HepG2 (cell line): ENCODE measurements at regions not wholly inside any gene's neighbourhood (a gene's known extent, or its start where the extent isn't known, plus 50 kb on each side); places are given as distances from the start of the nearest gene placed in this dataset.
A peak's percentile ranks its signal among the peaks of the same experiment; 100 is the strongest.

ENCODE experiments used
- ATAC-seq: fragments of 200-7000 bp; cut with Tn5 transposase; 3 replicates; pipeline ENCODE4 v1.9.1; 2020; ENCODE audit warnings: mild to moderate bottlenecking, moderate library complexity
- BruUV-seq: library from RNA; stranded (reverse); fragments of 400-500 nt; replicated peaks from 2 replicates; lab custom pipeline; 2021; lab: Mats Ljungman, UMichigan
- CTCF ChIA-PET: fragments of 300-600 bp; formaldehyde crosslinking; extraction: SDS; loops from one replicate; lab custom pipeline; 2021; ENCODE audit warnings: low total read pairs, inconsistent platforms, low intra/inter-chr PET ratio; lab: Yijun Ruan, JAX
- POLR2A ChIA-PET: fragments of 350-600 bp; sonication (Branson Sonifier 250); formaldehyde crosslinking; loops from one replicate; lab custom pipeline; 2020; ENCODE audit warnings: antibody characterized with exemption, inconsistent platforms; lab: Yijun Ruan, JAX
- DNase-seq: peaks from one replicate; pipeline ENCODE4 v3.0.0-alpha.2; 2015; ENCODE audit warnings: low spot score
- FAIRE-seq: peaks from 3 replicates; lab custom pipeline; 2011; peaks lifted over from hg19 to GRCh38; lab: Jason Lieb, UNC
- H2AFZ ChIP-seq: one replicate; pipeline ENCODE4 v1.6.1; 2011; ENCODE audit warnings: low read length, inconsistent platforms
- H3K27ac ChIP-seq: fragments of 300-600 bp; 3 replicates; pipeline ENCODE4 v1.8.0; 2011; ENCODE audit warnings: mixed run types, mild to moderate bottlenecking, mixed read lengths, low read length, inconsistent platforms; ENCODE audit not compliant: insufficient read depth; ENCODE audit errors: extremely low read length
- H3K27me3 ChIP-seq, 2 experiments: fragments of 200-600 bp in 1 of 2; 2 replicates in 1 of 2; 3 replicates in 1 of 2; pipeline versions ENCODE4 v1.6.0 to v1.8.0; 2011; ENCODE audit warnings: low read length in 2 of 2, mild to moderate bottlenecking in 2 of 2, moderate library complexity in 2 of 2, inconsistent platforms in 1 of 2; ENCODE audit not compliant: insufficient read depth in 2 of 2, control insufficient read depth in 1 of 2
- H3K36me3 ChIP-seq, 2 experiments: fragments of 200-600 bp in 1 of 2; replicated peaks in 1 of 2; 2 replicates in 1 of 2; 3 replicates in 1 of 2; pipeline versions ENCODE4 v1.5.1 to v1.8.0; 2011; ENCODE audit warnings: low read length in 2 of 2, inconsistent platforms in 1 of 2; ENCODE audit not compliant: insufficient read depth in 2 of 2, control insufficient read depth in 1 of 2
- H3K4me1 ChIP-seq: 2 replicates; pipeline ENCODE4 v1.5.1; 2012; ENCODE audit warnings: low read length, inconsistent platforms; ENCODE audit not compliant: insufficient read depth
- H3K4me2 ChIP-seq: 2 replicates; pipeline ENCODE4 v1.6.0; 2011; ENCODE audit warnings: low read depth, low read length, inconsistent platforms
- H3K4me3 ChIP-seq, 3 experiments: fragments of 200-600 bp in 1 of 3; sonication (generic), shearing (Covaris generic) in 1 of 3; replicated peaks in 1 of 3; 2 replicates each; pipeline ENCODE4 v1.5.1; 2011 to 2016; ENCODE audit warnings: low read length in 3 of 3, inconsistent platforms in 2 of 3, low read depth in 2 of 3, mild to moderate bottlenecking in 2 of 3, control low read depth in 1 of 3, mixed read lengths in 1 of 3; ENCODE audit not compliant: insufficient read depth in 1 of 3
- H3K79me2 ChIP-seq: one replicate; pipeline ENCODE4 v1.6.1; 2011; ENCODE audit warnings: low read length, inconsistent platforms; ENCODE audit not compliant: insufficient read depth
- H3K9ac ChIP-seq: 2 replicates; pipeline ENCODE4 v1.6.0; 2011; ENCODE audit warnings: mild to moderate bottlenecking, low read depth, low read length, inconsistent platforms; ENCODE audit not compliant: insufficient read depth
- H3K9me3 ChIP-seq: 2 replicates; pipeline ENCODE4 v1.5.1; 2012; ENCODE audit warnings: mild to moderate bottlenecking, low read length
- H4K20me1 ChIP-seq: 2 replicates; pipeline ENCODE4 v1.6.0; 2011; ENCODE audit warnings: inconsistent platforms, mild to moderate bottlenecking, low read length, moderate library complexity; ENCODE audit not compliant: insufficient read depth
- ATF3 ChIP-seq: sonication (generic); formaldehyde crosslinking; IDR thresholded peaks from 2 replicates; pipeline ENCODE4 v1.4.0; 2020; ENCODE audit warnings: missing genetic modification reagents
- ATF7 ChIP-seq, 2 experiments: fragments of 450-650 bp in 1 of 2; sonication (generic) in 1 of 2; formaldehyde crosslinking in 1 of 2; IDR thresholded peaks; 2 replicates each; pipeline versions ENCODE4 v1.4.0 to v1.6.1; 2016 to 2020; ENCODE audit warnings: antibody characterized with exemption in 1 of 2, mild to moderate bottlenecking in 1 of 2, missing genetic modification reagents in 1 of 2
- CREB1 ChIP-seq, 2 experiments: fragments of 450-650 bp in 1 of 2; IDR thresholded peaks; 2 replicates each; pipeline ENCODE4 v1.6.1; 2016 to 2017; ENCODE audit warnings: control low read depth in 1 of 2, mild to moderate bottlenecking in 1 of 2, missing compliant biosample characterization in 1 of 2, missing genetic modification characterization in 1 of 2
- FOXA1 ChIP-seq, 2 experiments: fragments of 450-650 bp in 1 of 2; sonication (generic) in 1 of 2; formaldehyde crosslinking in 1 of 2; IDR thresholded peaks; 2 replicates each; pipeline versions ENCODE4 v1.4.0 to v1.6.1; 2016 to 2020; ENCODE audit warnings: missing genetic modification reagents in 1 of 2
- HNF4A ChIP-seq: sonication (generic); formaldehyde crosslinking; IDR thresholded peaks from 2 replicates; pipeline ENCODE4 v1.4.0; 2020; ENCODE audit warnings: missing genetic modification reagents
- IRF2 ChIP-seq: IDR thresholded peaks from 2 replicates; pipeline ENCODE4 v1.6.1; 2018; ENCODE audit warnings: missing genetic modification reagents, missing compliant biosample characterization
- KMT2A ChIP-seq: sonication (generic); formaldehyde crosslinking; IDR thresholded peaks from 2 replicates; pipeline ENCODE4 v1.4.0; 2020; ENCODE audit warnings: missing genetic modification reagents
- RFX3 ChIP-seq: IDR thresholded peaks from 2 replicates; pipeline ENCODE4 v1.6.1; 2016; ENCODE audit warnings: missing biosample characterization, missing genetic modification reagents
- RNF219 ChIP-seq: sonication (generic); formaldehyde crosslinking; IDR thresholded peaks from 2 replicates; pipeline ENCODE4 v1.5.0; 2020; ENCODE audit warnings: mild to moderate bottlenecking, missing genetic modification reagents
- ZNF143 ChIP-seq: sonication (generic); formaldehyde crosslinking; IDR thresholded peaks from 2 replicates; pipeline ENCODE4 v1.4.0; 2020; ENCODE audit warnings: missing genetic modification reagents
- ZNF263 ChIP-seq: sonication (generic); formaldehyde crosslinking; IDR thresholded peaks from 2 replicates; pipeline ENCODE4 v1.4.0; 2020; ENCODE audit warnings: missing genetic modification reagents
- ZNF501 ChIP-seq: sonication (generic); formaldehyde crosslinking; IDR thresholded peaks from 2 replicates; pipeline ENCODE4 v1.5.1; 2020; ENCODE audit warnings: mild to moderate bottlenecking, moderate library complexity, missing genetic modification reagents
- ZNF704 ChIP-seq: sonication (generic); formaldehyde crosslinking; IDR thresholded peaks from 2 replicates; pipeline ENCODE4 v1.8.1; 2023; ENCODE audit warnings: mild to moderate bottlenecking, inconsistent platforms, moderate library complexity, missing genetic modification reagents, borderline replicate concordance
- WGBS: methylation state at CpG from one replicate; pipeline ENCODE4 v1.1.6; 2017; ENCODE audit warnings: low lambda C conversion rate; 5-methylcytosine and 5-hydroxymethylcytosine counted together
- in situ Hi-C: cut with HindIII; loops from 2 replicates; pipeline ENCODE4 v1.10.0; 2017; ENCODE audit warnings: low pct_unique_long_range_greater_than_20kb; ENCODE audit not compliant: extremely low pct_ligation_motif_present
- intact Hi-C: fragments of 100-400 bp; cut with micrococcal nuclease; formaldehyde crosslinking; loops from one replicate; pipeline ENCODE4 v1.10.0; 2022; ENCODE audit not compliant: unreplicated experiment

GRCh38 chrX:94612140-94612539 is 938.1 kb downstream of the FAM133A start:
- BruUV-seq, result no TSS peak
- WGBS, result 10% methylated on average over 2 of the region's 2 CpGs
- in situ Hi-C loops, result no loop called here

GRCh38 chrX:94633237-94633636 is 959.2 kb downstream of the FAM133A start:
- H3K4me3 ChIP-seq, result no peak overlapping the region

More at GRCh38 chrX:94612140-94612539, 938.1 kb downstream of the FAM133A start:
- Histone ChIP-seq H3K9me3 (no peaks in the 10 kb centered on the region), H3K27me3 (no peaks in the 10 kb centered on the region), H3K27ac (no peak overlapping the region), H3K4me1 (no peaks in the 10 kb centered on the region), H3K79me2 (no peaks in the 10 kb centered on the region), H3K9ac (no peak overlapping the region), H2AFZ (no peak overlapping the region), H3K4me2 (no peak overlapping the region), H3K4me3 (no peak overlapping the region), H3K36me3 (no peaks in the 10 kb centered on the region), H4K20me1 (no peaks in the 10 kb centered on the region)
- FAIRE-seq (no peak), ATAC-seq (no peak), DNase-seq (no peak)
- CTCF ChIA-PET, result no interaction called here
- POLR2A ChIA-PET, result no interaction called here
- TF ChIP-seq ATF7 (IDR thresholded peaks at IDR 0.05) (peak; percentile 94), ATF7 (CRISPR knock-in tag; IDR thresholded peaks at IDR 0.05) (no peak), ZNF704 (CRISPR knock-in tag) (no peak), ZNF263 (CRISPR knock-in tag) (no peak), CREB1 (IDR thresholded peaks at IDR 0.05) (peak; percentile 83), CREB1 (CRISPR knock-in tag; IDR thresholded peaks at IDR 0.05) (no peak)
- TF ChIP-seq, all 625 proteins: peak for 2
- intact Hi-C loops, result no loop called here

More at GRCh38 chrX:94633237-94633636, 959.2 kb downstream of the FAM133A start:
- ChIA-PET CTCF (no interaction called here), POLR2A (no interaction called here)
- TF ChIP-seq ATF3 (CRISPR knock-in tag) (no peak), RNF219 (CRISPR knock-in tag) (no peak), ZNF501 (CRISPR knock-in tag) (no peak), ZNF143 (CRISPR knock-in tag) (no peak), RFX3 (CRISPR knock-in tag) (no peak), FOXA1 (IDR thresholded peaks at IDR 0.05) (no peak), FOXA1 (CRISPR knock-in tag; IDR thresholded peaks at IDR 0.05) (no peak), KMT2A (CRISPR knock-in tag) (no peak), HNF4A (CRISPR knock-in tag) (no peak), IRF2 (CRISPR knock-in tag) (no peak)
- intact Hi-C loops (no loop called here), in situ Hi-C loops (no loop called here)
- H3K27ac ChIP-seq, result no peak overlapping the region
- no peak overlapping the region for H3K9ac ChIP-seq
- H2AFZ ChIP-seq, result no peak overlapping the region
- no peaks in the 10 kb centered on the region for H3K27me3 ChIP-seq
- BruUV-seq, result no TSS peak
- no peak for DNase-seq
- FAIRE-seq, result no peak
- H3K4me2 ChIP-seq, result no peak overlapping the region
- peaks cover 22% of the 10 kb centered on the region; the same call in 1 of the 2 replicates for H3K9me3 ChIP-seq
- H3K79me2 ChIP-seq, result no peaks in the 10 kb centered on the region
- H3K4me1 ChIP-seq, result no peaks in the 10 kb centered on the region
- H3K36me3 ChIP-seq, result no peaks in the 10 kb centered on the region
- no peaks in the 10 kb centered on the region for H4K20me1 ChIP-seq
- no peak for ATAC-seq
